ENCODE measurements at regions not wholly inside any gene's neighbourhood (a gene's known extent, or its start where the extent isn't known, plus 50 kb on each side); places are given as distances from the start of the nearest gene placed in this dataset.
"Not testable (repeated sequence)": the region's sequence is repeated elsewhere in the genome, so short reads cannot be mapped to it uniquely, and the experiment has no call there.

DNA sequence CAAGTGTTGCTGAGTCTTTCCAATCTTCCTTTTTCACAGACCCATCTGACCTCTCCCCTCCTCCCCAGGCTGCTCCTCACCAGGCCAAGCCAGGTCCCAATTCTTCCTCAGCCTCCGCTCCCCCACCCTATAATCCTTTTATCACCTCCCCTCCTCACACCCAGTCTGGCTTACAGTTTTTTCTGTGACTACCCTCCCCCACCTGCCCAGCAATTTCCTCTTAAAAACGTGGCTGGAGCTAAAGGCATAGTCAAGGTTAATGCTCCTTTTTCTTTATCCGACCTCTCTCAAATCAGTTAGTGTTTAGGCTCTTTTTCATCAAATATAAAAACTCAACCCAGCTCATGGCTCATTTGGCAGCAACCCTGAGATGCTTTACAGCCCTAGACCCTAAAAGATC lies 270.9 kb downstream of the NUF2 start:
- H3K56ac ChIP-seq (ENCODE audit: extremely low read depth, insufficient read depth, low read length); H3K18ac ChIP-seq (ENCODE audit: low read depth, low read length); H3K36me3 ChIP-seq (ENCODE audit: control insufficient read depth, insufficient read depth, low read length); dilution Hi-C loops (cut with HindIII; ENCODE audit: low sequenced_read_pairs, unreplicated experiment); H3K4me2 ChIP-seq (ENCODE audit: low read depth, low read length); H4K20me1 ChIP-seq (ENCODE audit: insufficient read depth, low read length); H3K9ac ChIP-seq (ENCODE audit: low read depth, low read length); H3K9me1 ChIP-seq (ENCODE audit: insufficient read depth, low read length); CTCF ChIA-PET; H4K8ac ChIP-seq (ENCODE audit: low read depth in 2 of 2, low read length in 2 of 2); H4K5ac ChIP-seq (ENCODE audit: low read depth, low read length); H4K91ac ChIP-seq (ENCODE audit: insufficient read depth, low read depth, low read length); ATAC-seq (ENCODE audit: low read depth); H3K79me1 ChIP-seq (ENCODE audit: low read depth in 1 of 2, low read length in 2 of 2); H3K4me3 ChIP-seq (ENCODE audit: insufficient read depth, low read depth, low read length); H3K23ac ChIP-seq (ENCODE audit: low read depth, low read length); H2BK5ac ChIP-seq (ENCODE audit: low read depth, low read length, poor library complexity, severe bottlenecking); H3K27me3 ChIP-seq (ENCODE audit: control insufficient read depth, insufficient read depth, low read length); H3K27ac ChIP-seq (ENCODE audit: insufficient read depth, low read length); H2AK9ac ChIP-seq (replicated peaks; ENCODE audit: low read depth, low read length, poor library complexity); DNase-seq; H2AK5ac ChIP-seq (ENCODE audit: low read depth, low read length); H2BK15ac ChIP-seq (ENCODE audit: low read depth, low read length); intact Hi-C loops (cut with micrococcal nuclease); H3K4ac ChIP-seq (ENCODE audit: low read depth, low read length); POLR2A ChIA-PET (ENCODE audit: unreplicated experiment); in situ Hi-C loops (cut with MboI; ENCODE audit: low sequenced_read_pairs); H2BK20ac ChIP-seq (ENCODE audit: low read depth, low read length); H3K4me1 ChIP-seq (ENCODE audit: control insufficient read depth, insufficient read depth, low read length); H2BK120ac ChIP-seq (ENCODE audit: low read depth, low read length); H3K9me3 ChIP-seq (ENCODE audit: control insufficient read depth, insufficient read depth, low read length); BruUV-seq (replicated peaks); H3K14ac ChIP-seq (replicated peaks; ENCODE audit: low read depth, low read length); H2AFZ ChIP-seq (replicated peaks; ENCODE audit: low read length, poor library complexity): not testable (repeated sequence)
- WGBS, 2 experiments (ENCODE audit: extremely low coverage in 2 of 2, insufficient read length in 1 of 2), result no CpG with 5 or more reads among the region's 3 CpGs

DNA sequence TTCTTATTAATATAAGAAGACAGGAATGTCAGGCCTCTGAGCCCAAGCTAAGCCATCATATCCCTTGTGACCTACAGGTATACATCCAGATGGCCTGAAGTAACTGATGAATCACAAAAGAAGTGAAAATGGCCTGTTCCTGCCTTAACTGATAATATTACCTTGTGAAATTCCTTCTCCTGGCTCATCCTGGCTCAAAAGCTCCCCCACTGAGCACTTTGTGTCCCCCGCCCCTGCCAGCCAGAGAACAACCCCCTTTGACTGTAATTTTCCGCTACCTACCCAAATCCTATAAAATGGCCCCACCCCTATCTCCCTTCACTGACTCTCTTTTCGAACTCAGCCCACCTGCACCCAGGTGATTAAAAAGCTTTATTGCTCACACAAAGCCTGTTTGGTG lies 274.4 kb downstream of the NUF2 start:
- H3K4me1 ChIP-seq (ENCODE audit: control insufficient read depth, insufficient read depth, low read length); H4K5ac ChIP-seq (ENCODE audit: low read depth, low read length); H2AK9ac ChIP-seq (replicated peaks; ENCODE audit: low read depth, low read length, poor library complexity); ATAC-seq (ENCODE audit: low read depth); BruUV-seq (replicated peaks); H4K91ac ChIP-seq (ENCODE audit: insufficient read depth, low read depth, low read length); H3K4ac ChIP-seq (ENCODE audit: low read depth, low read length); POLR2A ChIA-PET (ENCODE audit: unreplicated experiment); H2AK5ac ChIP-seq (ENCODE audit: low read depth, low read length); H3K27me3 ChIP-seq (ENCODE audit: control insufficient read depth, insufficient read depth, low read length); H4K20me1 ChIP-seq (ENCODE audit: insufficient read depth, low read length); H3K9me1 ChIP-seq (ENCODE audit: insufficient read depth, low read length); H3K9ac ChIP-seq (ENCODE audit: low read depth, low read length); in situ Hi-C loops (cut with MboI; ENCODE audit: low sequenced_read_pairs); CTCF ChIA-PET; H3K9me3 ChIP-seq (ENCODE audit: control insufficient read depth, insufficient read depth, low read length); H3K79me1 ChIP-seq (ENCODE audit: low read depth in 1 of 2, low read length in 2 of 2); intact Hi-C loops (cut with micrococcal nuclease); H3K36me3 ChIP-seq (ENCODE audit: control insufficient read depth, insufficient read depth, low read length); H2BK15ac ChIP-seq (ENCODE audit: low read depth, low read length); H2AFZ ChIP-seq (replicated peaks; ENCODE audit: low read length, poor library complexity); H3K23ac ChIP-seq (ENCODE audit: low read depth, low read length); H3K18ac ChIP-seq (ENCODE audit: low read depth, low read length); H3K56ac ChIP-seq (ENCODE audit: extremely low read depth, insufficient read depth, low read length); H3K27ac ChIP-seq (ENCODE audit: insufficient read depth, low read length); H2BK20ac ChIP-seq (ENCODE audit: low read depth, low read length); H4K8ac ChIP-seq (ENCODE audit: low read depth in 2 of 2, low read length in 2 of 2); H2BK5ac ChIP-seq (ENCODE audit: low read depth, low read length, poor library complexity, severe bottlenecking); H3K4me3 ChIP-seq (ENCODE audit: insufficient read depth, low read depth, low read length); H3K4me2 ChIP-seq (ENCODE audit: low read depth, low read length); H2BK120ac ChIP-seq (ENCODE audit: low read depth, low read length); dilution Hi-C loops (cut with HindIII; ENCODE audit: low sequenced_read_pairs, unreplicated experiment); DNase-seq; H3K14ac ChIP-seq (replicated peaks; ENCODE audit: low read depth, low read length): not testable (repeated sequence)
- WGBS, 2 experiments (ENCODE audit: extremely low coverage in 2 of 2, insufficient read length in 1 of 2), result no CpG with 5 or more reads among the region's 3 CpGs

Data from IMR-90 (cell line).